ENCODE measurements at regions not wholly inside any gene's neighbourhood (a gene's known extent, or its start where the extent isn't known, plus 50 kb on each side); places are given as distances from the start of the nearest gene placed in this dataset.

DNA sequence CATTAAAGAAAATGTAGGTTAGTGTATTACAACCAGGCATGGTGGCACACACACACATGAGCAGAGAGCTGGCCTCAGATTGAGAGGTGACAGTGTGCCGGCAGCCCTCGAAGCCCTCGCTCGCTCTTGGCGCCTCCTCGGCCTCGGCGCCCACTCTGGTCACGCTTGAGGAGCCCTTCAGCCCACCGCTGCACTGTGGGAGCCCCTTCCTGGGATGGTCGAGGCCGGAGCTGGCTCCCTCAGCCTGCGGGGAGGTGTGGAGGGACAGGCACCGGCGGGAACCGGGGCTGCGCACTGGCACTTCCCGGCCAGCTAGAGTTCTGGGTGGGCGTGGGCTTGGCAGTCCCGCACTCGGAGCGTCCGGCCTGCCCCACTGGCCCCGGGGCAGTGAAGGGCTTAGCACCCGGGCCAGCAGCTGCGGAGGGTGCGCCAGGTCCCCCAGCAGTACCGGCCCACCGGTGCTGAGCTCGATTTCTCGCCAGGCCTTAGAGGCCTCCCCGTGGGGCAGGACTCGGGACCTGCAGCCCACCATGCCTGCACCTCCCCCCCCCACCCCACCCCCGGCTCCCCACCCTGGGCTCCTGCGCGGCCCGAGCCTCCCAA, 80.4 kb upstream of the TMEM158 start:
- H3K27me3 Mint-ChIP-seq (ENCODE audit: insufficient read depth) = peaks cover 9% of the 10 kb centered on the region
- Histone ChIP-seq H3K4me3 (ENCODE audit: low read length) (no peak overlapping the region), H3K9ac (ENCODE audit: extremely low read depth, low read length, poor library complexity, severe bottlenecking) (no peak overlapping the region), H3K27ac (ENCODE audit: low read depth, low read length) (no peak overlapping the region), H3K27me3 (ENCODE audit: control insufficient read depth, insufficient read depth, low read length, poor library complexity, severe bottlenecking) (no peaks in the 10 kb centered on the region), H3K4me1 (ENCODE audit: control insufficient read depth, insufficient read depth, low read length) (no peaks in the 10 kb centered on the region), H3K9me3 (ENCODE audit: control insufficient read depth, low read length) (peaks cover 14% of the 10 kb centered on the region), H3K36me3 (ENCODE audit: control insufficient read depth, insufficient read depth, low read length) (no peaks in the 10 kb centered on the region)
- 88 to 95% methylated on average over 7 to 35 of the region's 37 CpGs for WGBS, 2 experiments (ENCODE audit: insufficient coverage in 1 of 2, insufficient read length in 1 of 2)
- DNase-seq = no peak
- no peak overlapping the region for H3K4me3 Mint-ChIP-seq
- H3K9me3 Mint-ChIP-seq = peaks cover 27% of the 10 kb centered on the region
- H3K36me3 Mint-ChIP-seq (ENCODE audit: low read depth) = peaks cover 2% of the 10 kb centered on the region
- no peak overlapping the region for H3K27ac Mint-ChIP-seq
- H3K4me1 Mint-ChIP-seq = peaks cover 5% of the 10 kb centered on the region
- TF ChIP-seq, protein P1, sequence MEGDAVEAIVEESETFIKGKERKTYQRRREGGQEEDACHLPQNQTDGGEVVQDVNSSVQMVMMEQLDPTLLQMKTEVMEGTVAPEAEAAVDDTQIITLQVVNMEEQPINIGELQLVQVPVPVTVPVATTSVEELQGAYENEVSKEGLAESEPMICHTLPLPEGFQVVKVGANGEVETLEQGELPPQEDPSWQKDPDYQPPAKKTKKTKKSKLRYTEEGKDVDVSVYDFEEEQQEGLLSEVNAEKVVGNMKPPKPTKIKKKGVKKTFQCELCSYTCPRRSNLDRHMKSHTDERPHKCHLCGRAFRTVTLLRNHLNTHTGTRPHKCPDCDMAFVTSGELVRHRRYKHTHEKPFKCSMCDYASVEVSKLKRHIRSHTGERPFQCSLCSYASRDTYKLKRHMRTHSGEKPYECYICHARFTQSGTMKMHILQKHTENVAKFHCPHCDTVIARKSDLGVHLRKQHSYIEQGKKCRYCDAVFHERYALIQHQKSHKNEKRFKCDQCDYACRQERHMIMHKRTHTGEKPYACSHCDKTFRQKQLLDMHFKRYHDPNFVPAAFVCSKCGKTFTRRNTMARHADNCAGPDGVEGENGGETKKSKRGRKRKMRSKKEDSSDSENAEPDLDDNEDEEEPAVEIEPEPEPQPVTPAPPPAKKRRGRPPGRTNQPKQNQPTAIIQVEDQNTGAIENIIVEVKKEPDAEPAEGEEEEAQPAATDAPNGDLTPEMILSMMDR (conservative IDR thresholded peaks at IDR 0.05) = no peak

DNA sequence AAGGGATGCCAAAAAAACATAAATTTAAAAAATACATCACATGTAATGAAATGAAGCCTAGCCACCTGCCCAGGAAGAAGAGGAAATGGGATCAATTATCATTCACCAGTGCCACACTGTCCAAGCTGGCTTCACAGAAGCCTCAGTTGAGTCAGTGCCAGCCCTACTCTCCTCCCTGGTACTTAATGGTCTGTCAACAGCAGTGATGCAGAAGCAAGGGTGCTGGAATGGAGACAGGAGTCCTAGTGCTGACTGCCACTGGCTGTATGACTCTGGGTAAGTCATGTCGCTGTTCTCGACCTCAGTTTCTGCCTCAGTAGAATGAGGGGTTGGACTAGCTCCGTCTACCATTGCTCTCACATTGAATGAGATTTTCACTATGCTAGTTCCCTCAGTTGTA, 78.5 kb upstream of the LARS2 start:
- no peak for DNase-seq
- H3K36me3 ChIP-seq (ENCODE audit: control insufficient read depth, insufficient read depth, low read length) = no peaks in the 10 kb centered on the region
- H3K36me3 Mint-ChIP-seq (ENCODE audit: low read depth) = peaks cover 2% of the 10 kb centered on the region
- no peaks in the 10 kb centered on the region for H3K27me3 ChIP-seq (ENCODE audit: control insufficient read depth, insufficient read depth, low read length, poor library complexity, severe bottlenecking)
- TF ChIP-seq, protein P1 (conservative IDR thresholded peaks at IDR 0.05) = no peak
- H3K4me3 Mint-ChIP-seq = no peak overlapping the region
- H3K9me3 Mint-ChIP-seq = peaks cover 13% of the 10 kb centered on the region
- H3K27ac Mint-ChIP-seq = no peak overlapping the region
- peaks cover 11% of the 10 kb centered on the region for H3K9me3 ChIP-seq (ENCODE audit: control insufficient read depth, low read length)
- peaks cover 9% of the 10 kb centered on the region for H3K27me3 Mint-ChIP-seq (ENCODE audit: insufficient read depth)
- WGBS, 2 experiments (ENCODE audit: insufficient coverage in 1 of 2, insufficient read length in 1 of 2) = 94 to 98% methylated on average over 3 of the region's 3 CpGs
- no peak overlapping the region for H3K27ac ChIP-seq (ENCODE audit: low read depth, low read length)
- H3K4me1 Mint-ChIP-seq = peaks cover 31% of the 10 kb centered on the region
- H3K4me1 ChIP-seq (ENCODE audit: control insufficient read depth, insufficient read depth, low read length) = peaks cover 11% of the 10 kb centered on the region
- no peak overlapping the region for H3K4me3 ChIP-seq (ENCODE audit: low read length)
- H3K9ac ChIP-seq (ENCODE audit: extremely low read depth, low read length, poor library complexity, severe bottlenecking) = no peak overlapping the region

DNA sequence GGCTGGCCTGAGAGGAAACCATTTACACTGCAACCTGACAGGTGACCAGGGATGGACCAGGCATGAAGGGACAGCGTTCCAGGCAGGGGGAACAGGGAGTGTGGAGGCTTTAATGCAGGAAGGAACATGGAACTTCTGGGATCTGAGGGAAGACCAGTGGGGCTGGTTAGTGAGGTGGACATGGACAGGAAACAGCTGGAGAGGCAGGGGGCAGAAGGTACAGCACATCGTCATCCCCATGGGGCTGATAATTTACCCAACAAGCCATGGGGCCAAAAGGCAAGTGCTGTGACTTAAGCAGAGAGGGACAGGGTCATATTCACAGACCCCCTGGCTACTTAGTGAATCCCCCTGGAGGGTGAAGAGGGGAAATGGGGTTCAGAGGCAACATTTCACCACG, 77.0 kb upstream of the LARS2 start:
- Mint-ChIP-seq H3K4me1 (peaks cover 31% of the 10 kb centered on the region), H3K27ac (no peak overlapping the region), H3K27me3 (ENCODE audit: insufficient read depth) (peaks cover 14% of the 10 kb centered on the region), H3K4me3 (no peak overlapping the region), H3K36me3 (ENCODE audit: low read depth) (peaks cover 2% of the 10 kb centered on the region), H3K9me3 (peaks cover 10% of the 10 kb centered on the region)
- peak; percentile 59 for DNase-seq
- H3K9ac ChIP-seq (ENCODE audit: extremely low read depth, low read length, poor library complexity, severe bottlenecking) = no peak overlapping the region
- TF ChIP-seq, protein P1 (conservative IDR thresholded peaks at IDR 0.05) = no peak
- WGBS, 2 experiments (ENCODE audit: insufficient coverage in 1 of 2, insufficient read length in 1 of 2) = 75 to 85% methylated on average over 2 to 3 of the region's 3 CpGs
- H3K36me3 ChIP-seq (ENCODE audit: control insufficient read depth, insufficient read depth, low read length) = no peaks in the 10 kb centered on the region
- H3K27me3 ChIP-seq (ENCODE audit: control insufficient read depth, insufficient read depth, low read length, poor library complexity, severe bottlenecking) = no peaks in the 10 kb centered on the region
- peaks cover 11% of the 10 kb centered on the region for H3K9me3 ChIP-seq (ENCODE audit: control insufficient read depth, low read length)
- peaks cover 11% of the 10 kb centered on the region for H3K4me1 ChIP-seq (ENCODE audit: control insufficient read depth, insufficient read depth, low read length)
- H3K27ac ChIP-seq (ENCODE audit: low read depth, low read length) = no peak overlapping the region
- H3K4me3 ChIP-seq (ENCODE audit: low read length) = no peak overlapping the region

Data from endodermal cell (in vitro differentiated cells).